Activated T-cell treated with anti-CD3 and anti-CD28 coated beads, Interleukin-2, amount 50 U/mL, for 4 hours (primary cell): ENCODE measurements at regions not wholly inside any gene's neighbourhood (a gene's known extent, or its start where the extent isn't known, plus 50 kb on each side); places are given as distances from the start of the nearest gene placed in this dataset.

Experiments used
- ATAC-seq, 2 donors: fragments of 200-7000 bp; cut with Tn5 transposase; one replicate each; pipeline ENCODE4 v1.10.0; 2021
- DNase-seq: peaks from one replicate; pipeline ENCODE4 v3.0.0-alpha.2; 2020
- H3K27me3 Mint-ChIP-seq: one replicate; pipeline ENCODE4 v1.8.0; 2021; ENCODE audit warnings: low read depth, mixed read lengths
- H3K36me3 Mint-ChIP-seq: one replicate; pipeline ENCODE4 v1.8.0; 2022; ENCODE audit warnings: mixed read lengths; ENCODE audit not compliant: insufficient read depth
- H3K4me1 Mint-ChIP-seq: one replicate; pipeline ENCODE4 v1.8.0; 2021; ENCODE audit warnings: low read depth, mixed read lengths
- H3K4me3 Mint-ChIP-seq: one replicate; pipeline ENCODE4 v1.8.0; 2021; ENCODE audit warnings: mild to moderate bottlenecking, moderate library complexity, mixed read lengths
- H3K9me3 Mint-ChIP-seq: one replicate; pipeline ENCODE4 v1.8.0; 2021; ENCODE audit warnings: mixed read lengths

GRCh38 chr18:72692086-72692485, 147.9 kb upstream of the CBLN2 start:
- DNase-seq (no peak), ATAC-seq (no peak)
- Mint-ChIP-seq H3K36me3 (no peaks in the 10 kb centered on the region), H3K9me3 (peaks cover 5% of the 10 kb centered on the region), H3K27me3 (no peaks in the 10 kb centered on the region), H3K4me3 (no peak overlapping the region), H3K4me1 (no peaks in the 10 kb centered on the region)

GRCh38 chr18:72687736-72688135, 143.6 kb upstream of the CBLN2 start:
- H3K4me3 Mint-ChIP-seq = no peak overlapping the region
- DNase-seq (no peak), ATAC-seq (no peak)
- no peaks in the 10 kb centered on the region for H3K27me3 Mint-ChIP-seq
- H3K4me1 Mint-ChIP-seq = no peaks in the 10 kb centered on the region
- H3K36me3 Mint-ChIP-seq = no peaks in the 10 kb centered on the region
- peaks cover 5% of the 10 kb centered on the region for H3K9me3 Mint-ChIP-seq

DNA sequence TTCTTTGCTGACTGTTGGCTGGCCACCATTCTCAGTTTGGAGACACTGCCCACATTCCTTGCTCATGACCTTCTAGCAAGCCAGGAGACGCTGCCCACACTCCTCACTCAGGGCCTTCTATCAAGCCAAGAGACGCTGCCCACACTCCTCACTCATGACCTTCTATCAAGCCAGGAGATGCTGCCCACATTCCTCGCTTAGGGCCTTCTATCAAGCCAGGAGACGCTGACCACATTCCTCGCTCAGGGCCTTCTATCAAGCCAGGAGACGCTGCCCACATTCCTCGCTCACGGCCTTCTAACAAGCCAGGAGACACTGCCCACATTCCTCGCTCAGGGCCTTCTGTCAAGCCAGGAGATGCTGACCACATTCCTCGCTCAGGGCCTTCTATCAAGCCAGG, 131.3 kb upstream of the CBLN2 start:
- Mint-ChIP-seq H3K9me3 (no peaks in the 10 kb centered on the region), H3K4me3 (no peak overlapping the region), H3K4me1 (no peaks in the 10 kb centered on the region), H3K36me3 (no peaks in the 10 kb centered on the region), H3K27me3 (no peaks in the 10 kb centered on the region)
- ATAC-seq (no peak), DNase-seq (no peak)

DNA sequence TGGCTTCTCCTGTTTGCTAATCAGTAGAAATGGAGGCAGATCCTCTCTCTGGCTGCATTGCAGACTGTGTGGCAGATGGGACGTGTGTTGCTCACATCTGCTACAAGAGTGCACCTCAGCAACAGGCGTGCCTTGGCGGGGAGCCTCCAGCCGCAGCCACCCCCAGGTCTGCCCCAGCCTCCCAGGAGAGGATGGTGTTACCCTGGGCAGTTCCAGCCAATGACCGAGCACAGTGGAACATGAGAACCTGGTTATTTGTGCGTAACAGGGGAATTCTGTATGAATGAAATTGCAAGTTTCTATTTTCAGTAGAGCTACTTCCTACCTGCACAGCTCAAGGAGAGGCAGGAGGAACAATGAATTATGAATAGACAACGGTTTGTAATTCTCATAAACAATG, 130.6 kb upstream of the CBLN2 start:
- Mint-ChIP-seq H3K9me3 (no peaks in the 10 kb centered on the region), H3K27me3 (no peaks in the 10 kb centered on the region), H3K4me1 (no peaks in the 10 kb centered on the region), H3K4me3 (no peak overlapping the region), H3K36me3 (no peaks in the 10 kb centered on the region)
- ATAC-seq (no peak), DNase-seq (no peak)

GRCh38 chr18:72673242-72673641, 129.1 kb upstream of the CBLN2 start:
- no peaks in the 10 kb centered on the region for H3K9me3 Mint-ChIP-seq

DNA sequence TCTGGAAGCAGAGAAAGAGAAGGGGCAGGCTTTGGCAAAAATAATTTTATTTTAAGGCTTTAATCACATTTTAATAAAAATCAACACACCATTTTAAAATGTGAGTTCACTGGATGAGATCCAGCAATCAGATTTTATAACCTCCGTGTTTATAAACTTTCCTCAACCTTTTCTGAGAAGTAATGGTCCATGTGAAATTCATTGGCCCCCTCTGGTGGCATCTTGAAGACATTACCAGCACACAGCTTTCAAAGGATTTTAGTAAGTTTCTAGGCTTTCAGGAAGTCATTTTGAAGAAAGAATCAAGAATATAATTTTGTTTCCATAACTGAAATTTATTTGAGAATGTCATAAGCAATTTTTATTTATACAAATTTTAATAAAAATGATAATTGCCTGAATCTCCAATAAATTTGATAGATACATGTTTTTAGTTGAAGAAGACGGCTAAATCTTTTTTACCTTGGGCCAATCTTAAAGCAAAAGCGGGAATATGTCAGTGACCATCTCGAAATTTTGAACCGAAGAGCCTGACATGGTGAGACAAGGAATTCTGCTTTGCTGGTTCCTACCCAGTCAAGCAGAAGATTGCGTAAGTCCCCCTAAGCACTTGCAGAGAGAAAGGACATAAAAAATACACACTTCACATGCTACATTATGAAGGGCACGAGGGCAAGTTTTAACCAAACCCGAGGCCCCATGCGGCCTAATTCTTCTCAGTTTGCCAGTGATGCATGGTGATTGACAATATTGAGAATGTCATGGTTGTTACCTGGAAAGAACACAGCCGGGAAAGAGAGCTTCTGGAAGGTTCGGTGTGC, 128.4 kb upstream of the CBLN2 start:
- H3K4me1 Mint-ChIP-seq = no peaks in the 10 kb centered on the region
- no peak for DNase-seq
- no peak for ATAC-seq
- no peak overlapping the region for H3K4me3 Mint-ChIP-seq
- H3K36me3 Mint-ChIP-seq = no peaks in the 10 kb centered on the region
- H3K9me3 Mint-ChIP-seq = no peaks in the 10 kb centered on the region
- H3K27me3 Mint-ChIP-seq = no peaks in the 10 kb centered on the region

More at GRCh38 chr18:72673242-72673641, 129.1 kb upstream of the CBLN2 start:
- Mint-ChIP-seq H3K4me3 (no peak overlapping the region), H3K36me3 (no peaks in the 10 kb centered on the region), H3K27me3 (no peaks in the 10 kb centered on the region), H3K4me1 (no peaks in the 10 kb centered on the region)
- no peak for ATAC-seq
- DNase-seq = no peak

DNA sequence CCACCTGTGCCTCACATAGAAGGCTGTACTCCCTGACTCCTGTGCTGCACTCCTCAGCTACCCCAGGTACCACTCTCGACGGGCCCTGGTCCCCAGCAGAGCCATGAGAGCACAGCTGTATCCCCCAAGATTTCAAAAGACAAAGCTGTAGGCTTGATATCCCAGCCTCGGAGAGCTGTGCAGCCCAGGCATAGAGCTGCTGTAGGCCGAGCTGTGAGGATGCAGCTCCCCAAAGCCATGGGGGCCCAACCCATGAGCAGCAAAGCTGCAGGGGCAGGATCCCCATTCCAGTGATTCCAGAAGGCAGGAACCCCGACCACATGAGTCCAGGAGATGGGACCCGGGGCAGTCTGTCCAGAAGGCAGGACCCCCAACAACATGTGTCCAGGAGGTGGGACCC, 123.8 kb upstream of the CBLN2 start:
- Mint-ChIP-seq H3K36me3 (no peaks in the 10 kb centered on the region), H3K9me3 (peaks cover 4% of the 10 kb centered on the region), H3K4me3 (no peak overlapping the region), H3K4me1 (no peaks in the 10 kb centered on the region), H3K27me3 (no peaks in the 10 kb centered on the region)
- peak in 1 of 2 donors; percentile 27 for ATAC-seq
- DNase-seq = no peak

GRCh38 chr18:72652990-72653593, 109.0 kb upstream of the CBLN2 start:
- Mint-ChIP-seq H3K9me3 (no peaks in the 10 kb centered on the region), H3K4me1 (no peaks in the 10 kb centered on the region), H3K27me3 (no peaks in the 10 kb centered on the region), H3K4me3 (no peak overlapping the region), H3K36me3 (no peaks in the 10 kb centered on the region)
- no peak for DNase-seq
- ATAC-seq = no peak

DNA sequence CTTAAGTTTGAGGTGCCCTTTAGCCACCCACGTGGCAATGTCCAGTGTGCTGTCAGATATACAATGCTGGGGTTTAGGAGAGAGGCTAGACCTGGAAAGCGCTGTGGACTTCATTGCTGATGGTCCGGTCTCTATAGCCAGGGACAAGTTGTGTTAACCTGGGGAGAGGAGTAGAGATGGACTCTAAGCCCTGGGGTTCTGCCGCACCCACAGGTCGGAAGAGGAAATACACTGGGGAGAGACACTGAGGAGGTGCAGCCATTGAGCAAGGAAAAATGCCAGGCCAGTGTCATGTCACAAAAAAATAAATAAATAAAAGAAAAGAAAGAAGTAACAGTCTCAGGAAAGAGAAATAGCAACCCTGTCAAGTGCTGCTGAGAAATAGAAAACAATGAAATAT, 106.9 kb upstream of the CBLN2 start:
- H3K4me3 Mint-ChIP-seq = no peak overlapping the region
- DNase-seq (no peak), ATAC-seq (no peak)
- no peaks in the 10 kb centered on the region for H3K36me3 Mint-ChIP-seq
- no peaks in the 10 kb centered on the region for H3K4me1 Mint-ChIP-seq
- no peaks in the 10 kb centered on the region for H3K27me3 Mint-ChIP-seq
- H3K9me3 Mint-ChIP-seq = no peaks in the 10 kb centered on the region

DNA sequence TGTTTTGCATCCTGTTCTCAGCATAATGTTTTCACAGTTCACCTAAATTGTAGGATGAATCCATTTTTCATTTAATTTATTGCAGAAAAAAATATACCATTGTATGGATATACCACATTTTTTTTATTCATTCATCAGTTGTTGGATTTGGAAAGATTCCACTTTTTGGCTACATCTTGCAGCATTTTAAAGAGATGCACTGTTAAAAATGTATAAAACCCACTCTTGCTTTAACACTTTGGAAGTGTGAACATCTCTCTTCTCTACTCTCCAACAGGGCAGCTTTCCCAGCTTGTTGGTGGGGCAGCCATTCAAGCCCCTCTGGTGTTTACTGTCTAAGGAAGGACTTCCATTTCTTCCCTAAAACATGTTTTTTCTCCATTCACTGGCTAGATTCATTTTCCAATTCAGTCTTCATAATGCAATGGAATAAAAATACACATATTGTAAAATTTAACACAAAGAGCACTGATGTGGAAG, 104.4 kb upstream of the CBLN2 start:
- Mint-ChIP-seq H3K4me1 (no peaks in the 10 kb centered on the region), H3K4me3 (no peak overlapping the region), H3K27me3 (no peaks in the 10 kb centered on the region), H3K9me3 (no peaks in the 10 kb centered on the region), H3K36me3 (no peaks in the 10 kb centered on the region)
- no peak for ATAC-seq
- no peak for DNase-seq

DNA sequence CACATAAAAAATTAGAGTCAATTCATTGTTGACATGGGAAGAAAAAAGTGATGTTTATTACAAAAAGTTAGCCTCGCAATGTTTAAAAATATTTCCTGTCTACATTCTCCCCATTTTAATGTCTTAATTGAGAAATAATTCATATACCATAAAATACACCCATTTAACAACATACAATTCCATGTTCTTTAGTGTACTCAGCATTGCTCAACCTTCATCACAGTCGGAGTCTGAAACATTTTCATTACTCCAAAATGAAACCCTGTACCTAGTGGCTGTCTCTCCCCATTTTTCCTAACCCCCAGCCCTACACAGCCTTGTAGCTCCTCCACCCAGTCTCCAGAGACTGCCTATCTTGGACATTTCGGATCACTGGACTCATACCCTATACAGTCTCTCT, 103.9 kb upstream of the CBLN2 start:
- DNase-seq (no peak), ATAC-seq (no peak)
- Mint-ChIP-seq H3K27me3 (no peaks in the 10 kb centered on the region), H3K4me3 (no peak overlapping the region), H3K9me3 (no peaks in the 10 kb centered on the region), H3K36me3 (no peaks in the 10 kb centered on the region), H3K4me1 (no peaks in the 10 kb centered on the region)

DNA sequence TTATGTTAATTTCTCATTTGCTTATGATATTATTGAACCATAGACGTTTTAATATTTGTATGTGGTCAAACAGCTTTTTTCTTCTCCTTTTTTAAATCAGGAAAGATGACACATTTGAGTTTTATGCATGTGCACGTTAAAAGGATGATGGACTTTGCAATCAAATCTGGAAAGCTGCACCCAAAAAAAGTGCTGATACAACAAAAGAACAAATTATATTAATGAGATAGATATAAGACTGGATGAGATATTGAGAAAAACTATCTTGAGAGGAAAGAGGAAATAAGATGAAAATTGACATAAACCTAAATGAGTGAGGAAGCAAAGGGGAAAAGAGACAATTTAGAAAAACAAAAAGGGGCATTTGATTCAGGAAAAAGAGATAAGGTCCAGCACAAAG, 96.4 kb upstream of the CBLN2 start:
- Mint-ChIP-seq H3K9me3 (no peaks in the 10 kb centered on the region), H3K4me1 (no peaks in the 10 kb centered on the region), H3K36me3 (no peaks in the 10 kb centered on the region), H3K27me3 (no peaks in the 10 kb centered on the region), H3K4me3 (no peak overlapping the region)
- no peak for ATAC-seq
- no peak for DNase-seq

- Mint-ChIP-seq H3K4me1 (no peaks in the 10 kb centered on the region), H3K36me3 (no peaks in the 10 kb centered on the region), H3K9me3 (no peaks in the 10 kb centered on the region), H3K4me3 (no peak overlapping the region), H3K27me3 (no peaks in the 10 kb centered on the region)
- ATAC-seq (no peak), DNase-seq (no peak)
These were observed 94.2 kb upstream of the CBLN2 start for GRCh38 chr18:72638376-72638775.

- H3K27me3 Mint-ChIP-seq = no peaks in the 10 kb centered on the region
- DNase-seq (no peak), ATAC-seq (no peak)
- H3K9me3 Mint-ChIP-seq = no peaks in the 10 kb centered on the region
- H3K4me1 Mint-ChIP-seq = no peaks in the 10 kb centered on the region
- no peaks in the 10 kb centered on the region for H3K36me3 Mint-ChIP-seq
- H3K4me3 Mint-ChIP-seq = no peak overlapping the region
These were observed 93.6 kb upstream of the CBLN2 start for GRCh38 chr18:72637721-72638120.

GRCh38 chr18:72637299-72637698, 93.2 kb upstream of the CBLN2 start:
- no peak for ATAC-seq
- Mint-ChIP-seq H3K9me3 (no peaks in the 10 kb centered on the region), H3K27me3 (no peaks in the 10 kb centered on the region), H3K4me3 (no peak overlapping the region), H3K36me3 (no peaks in the 10 kb centered on the region), H3K4me1 (no peaks in the 10 kb centered on the region)
- no peak for DNase-seq
